Fibroblast of lung (primary cell): ENCODE measurements at regions not wholly inside any gene's neighbourhood (a gene's known extent, or its start where the extent isn't known, plus 50 kb on each side); places are given as distances from the start of the nearest gene placed in this dataset.

Source experiments
- CTCF ChIP-seq, 2 donors: IDR thresholded peaks in 1 of 2; conservative IDR thresholded peaks in 1 of 2; 1 replicate in 1 of 2; 2 replicates in 1 of 2; pipeline ENCODE4 v1.5.1; 2011 to 2012; ENCODE audit warnings: low read length in 2 of 2, control low read depth in 1 of 2, inconsistent platforms in 1 of 2, low read depth in 1 of 2, mild to moderate bottlenecking in 1 of 2
- EZH2 ChIP-seq: IDR thresholded peaks from 2 replicates; pipeline ENCODE4 v1.5.1; 2012; ENCODE audit warnings: low read length, control low read depth, mild to moderate bottlenecking; ENCODE audit errors: missing control alignments

- TF ChIP-seq CTCF (conservative IDR thresholded peaks at IDR 0.05 in 1 of 2, IDR thresholded peaks at IDR 0.05 in 1 of 2; ENCODE audit: low read depth in 1 of 2, low read length in 2 of 2) (peak; percentile 25 to 31), EZH2 (no peak)
Measured at GRCh38 chr9:99299211-99300102, 77.4 kb downstream of the SEC61B start.
